ENCODE measurements at regions not wholly inside any gene's neighbourhood (a gene's known extent, or its start where the extent isn't known, plus 50 kb on each side); places are given as distances from the start of the nearest gene placed in this dataset.

DNA sequence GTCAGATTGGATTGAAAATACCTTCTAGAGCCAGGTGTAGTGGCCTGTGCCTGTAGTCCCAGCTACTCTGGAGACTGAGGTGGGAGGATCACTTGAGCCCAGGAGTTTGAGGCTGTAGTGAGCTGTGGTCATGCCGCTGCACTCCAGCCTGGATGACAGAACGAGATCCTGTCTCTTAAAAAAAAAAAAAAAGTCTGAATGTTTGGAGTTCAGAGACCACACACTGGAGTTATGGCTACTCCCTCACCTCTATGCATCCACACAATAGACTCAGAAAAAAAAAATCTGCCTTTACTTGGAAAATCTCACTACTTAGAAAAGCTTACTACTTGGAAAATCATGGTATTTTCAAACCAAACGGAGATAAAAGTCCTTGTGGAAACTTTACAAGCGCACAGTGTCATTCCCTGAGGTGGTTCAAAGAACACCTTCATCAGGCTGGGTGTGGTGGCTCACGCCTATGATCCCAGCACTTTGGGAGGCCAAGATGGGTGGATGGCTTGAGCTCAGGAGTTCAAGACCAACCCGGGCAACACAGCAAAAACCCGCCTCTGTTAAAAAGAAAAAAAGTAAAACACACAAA, 63.9 kb upstream of the PICALM start:
- DNase-seq: no peak
- H3K27me3 Mint-ChIP-seq (ENCODE audit: insufficient read depth): no peaks in the 10 kb centered on the region
- H3K27ac Mint-ChIP-seq: no peak overlapping the region
- H3K4me3 Mint-ChIP-seq: no peak overlapping the region
- TF ChIP-seq, protein P1, sequence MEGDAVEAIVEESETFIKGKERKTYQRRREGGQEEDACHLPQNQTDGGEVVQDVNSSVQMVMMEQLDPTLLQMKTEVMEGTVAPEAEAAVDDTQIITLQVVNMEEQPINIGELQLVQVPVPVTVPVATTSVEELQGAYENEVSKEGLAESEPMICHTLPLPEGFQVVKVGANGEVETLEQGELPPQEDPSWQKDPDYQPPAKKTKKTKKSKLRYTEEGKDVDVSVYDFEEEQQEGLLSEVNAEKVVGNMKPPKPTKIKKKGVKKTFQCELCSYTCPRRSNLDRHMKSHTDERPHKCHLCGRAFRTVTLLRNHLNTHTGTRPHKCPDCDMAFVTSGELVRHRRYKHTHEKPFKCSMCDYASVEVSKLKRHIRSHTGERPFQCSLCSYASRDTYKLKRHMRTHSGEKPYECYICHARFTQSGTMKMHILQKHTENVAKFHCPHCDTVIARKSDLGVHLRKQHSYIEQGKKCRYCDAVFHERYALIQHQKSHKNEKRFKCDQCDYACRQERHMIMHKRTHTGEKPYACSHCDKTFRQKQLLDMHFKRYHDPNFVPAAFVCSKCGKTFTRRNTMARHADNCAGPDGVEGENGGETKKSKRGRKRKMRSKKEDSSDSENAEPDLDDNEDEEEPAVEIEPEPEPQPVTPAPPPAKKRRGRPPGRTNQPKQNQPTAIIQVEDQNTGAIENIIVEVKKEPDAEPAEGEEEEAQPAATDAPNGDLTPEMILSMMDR (IDR thresholded peaks at IDR 0.05): no peak
- H3K9me3 Mint-ChIP-seq: no peaks in the 10 kb centered on the region
- no peaks in the 10 kb centered on the region for H3K36me3 Mint-ChIP-seq (ENCODE audit: low read depth)
- peaks cover 17% of the 10 kb centered on the region for H3K4me1 Mint-ChIP-seq (ENCODE audit: low read depth)

DNA sequence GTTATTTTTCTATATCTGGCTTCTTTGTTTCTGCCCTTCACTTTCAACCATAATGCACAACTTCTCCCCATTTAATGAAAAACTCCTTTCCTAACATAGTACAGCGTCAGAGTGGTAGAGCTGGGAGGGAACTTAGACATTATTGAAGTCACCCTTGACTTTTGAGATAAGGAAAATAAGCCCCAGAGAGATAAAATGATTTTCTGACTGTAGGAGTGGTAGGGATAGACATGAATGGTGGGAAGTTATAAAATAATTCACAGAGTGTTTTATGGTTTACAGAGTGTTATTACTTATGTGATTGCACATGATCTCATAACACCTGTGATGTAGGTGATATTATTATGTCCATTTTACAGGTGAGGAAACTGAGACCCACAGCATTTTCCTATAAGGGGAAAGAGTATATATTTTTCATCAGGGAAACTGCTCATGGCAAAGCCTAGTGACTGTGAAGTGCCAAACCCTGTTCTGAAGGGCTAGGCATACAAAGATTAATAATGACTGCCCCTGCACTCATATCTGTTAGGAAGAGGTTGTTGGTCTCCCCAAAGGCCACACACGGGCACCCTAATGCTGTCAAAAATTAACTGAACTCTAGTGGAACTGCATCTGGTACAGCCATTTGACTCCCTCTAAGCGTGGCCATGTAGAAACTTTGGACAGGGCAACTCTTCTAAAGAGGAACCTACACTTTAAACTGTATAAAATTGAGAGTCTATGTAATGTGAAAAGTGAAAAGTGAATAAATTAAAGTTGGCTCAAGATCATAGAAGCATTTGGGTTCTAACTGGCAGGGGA, 61.1 kb upstream of the PICALM start:
- no peak overlapping the region for H3K4me3 Mint-ChIP-seq
- no peak overlapping the region for H3K27ac Mint-ChIP-seq
- H3K4me1 Mint-ChIP-seq (ENCODE audit: low read depth): peaks cover 11% of the 10 kb centered on the region; the same call in 1 of the 2 replicates
- no peaks in the 10 kb centered on the region for H3K36me3 Mint-ChIP-seq (ENCODE audit: low read depth)
- no peak for DNase-seq
- H3K27me3 Mint-ChIP-seq (ENCODE audit: insufficient read depth): no peaks in the 10 kb centered on the region
- TF ChIP-seq, protein P1 (IDR thresholded peaks at IDR 0.05): no peak
- no peaks in the 10 kb centered on the region for H3K9me3 Mint-ChIP-seq

DNA sequence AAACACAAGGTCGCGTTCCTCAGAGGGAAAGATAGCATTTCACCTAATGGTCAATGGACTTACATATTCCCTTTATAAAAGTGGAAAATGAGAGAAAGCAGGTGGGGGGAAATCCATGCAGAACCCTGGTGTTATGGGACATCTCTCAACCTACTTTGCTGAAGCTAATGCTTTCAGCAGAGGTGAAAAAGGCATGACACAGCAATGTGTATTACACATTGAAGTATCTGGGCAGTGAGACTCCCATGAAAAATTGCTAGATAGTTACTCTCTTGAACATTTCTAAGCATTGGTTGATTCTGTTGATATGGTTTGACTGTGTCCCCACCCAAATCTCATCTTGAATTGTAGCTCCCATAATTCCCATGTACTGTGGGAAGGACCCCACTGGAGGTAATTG, 60.0 kb upstream of the PICALM start:
- H3K27me3 Mint-ChIP-seq (ENCODE audit: insufficient read depth): no peaks in the 10 kb centered on the region
- H3K27ac Mint-ChIP-seq: no peak overlapping the region
- H3K36me3 Mint-ChIP-seq (ENCODE audit: low read depth): no peaks in the 10 kb centered on the region
- H3K9me3 Mint-ChIP-seq: no peaks in the 10 kb centered on the region
- H3K4me1 Mint-ChIP-seq (ENCODE audit: low read depth): peaks cover 11% of the 10 kb centered on the region; the same call in 1 of the 2 replicates
- no peak for DNase-seq
- no peak overlapping the region for H3K4me3 Mint-ChIP-seq
- TF ChIP-seq, protein P1 (IDR thresholded peaks at IDR 0.05): no peak

DNA sequence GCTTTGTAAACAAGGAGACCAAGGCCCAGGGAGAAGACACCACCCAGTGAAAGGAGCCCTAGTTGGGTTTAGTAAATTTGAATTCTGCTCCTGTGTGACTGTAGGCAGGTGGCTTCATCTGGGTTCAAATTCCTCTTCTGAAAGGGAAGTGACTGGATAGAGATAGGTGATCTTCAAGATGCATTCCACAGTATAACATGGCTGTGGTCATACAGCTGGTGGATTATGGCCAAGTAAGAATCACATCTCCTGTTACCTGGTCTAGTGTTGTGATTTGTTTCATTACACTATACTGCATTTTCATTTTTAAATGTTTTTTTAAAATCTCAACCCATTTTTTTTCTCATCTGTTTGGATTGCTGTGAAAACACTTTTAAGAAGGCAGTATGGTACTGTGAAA, 58.0 kb upstream of the PICALM start:
- TF ChIP-seq, protein P1 (IDR thresholded peaks at IDR 0.05): no peak
- no peaks in the 10 kb centered on the region for H3K9me3 Mint-ChIP-seq
- peaks cover 11% of the 10 kb centered on the region; the same call in 1 of the 2 replicates for H3K4me1 Mint-ChIP-seq (ENCODE audit: low read depth)
- H3K4me3 Mint-ChIP-seq: no peak overlapping the region
- no peak for DNase-seq
- H3K27ac Mint-ChIP-seq: no peak overlapping the region
- H3K27me3 Mint-ChIP-seq (ENCODE audit: insufficient read depth): peaks cover 1% of the 10 kb centered on the region; the same call in 1 of the 2 replicates
- no peaks in the 10 kb centered on the region for H3K36me3 Mint-ChIP-seq (ENCODE audit: low read depth)

DNA sequence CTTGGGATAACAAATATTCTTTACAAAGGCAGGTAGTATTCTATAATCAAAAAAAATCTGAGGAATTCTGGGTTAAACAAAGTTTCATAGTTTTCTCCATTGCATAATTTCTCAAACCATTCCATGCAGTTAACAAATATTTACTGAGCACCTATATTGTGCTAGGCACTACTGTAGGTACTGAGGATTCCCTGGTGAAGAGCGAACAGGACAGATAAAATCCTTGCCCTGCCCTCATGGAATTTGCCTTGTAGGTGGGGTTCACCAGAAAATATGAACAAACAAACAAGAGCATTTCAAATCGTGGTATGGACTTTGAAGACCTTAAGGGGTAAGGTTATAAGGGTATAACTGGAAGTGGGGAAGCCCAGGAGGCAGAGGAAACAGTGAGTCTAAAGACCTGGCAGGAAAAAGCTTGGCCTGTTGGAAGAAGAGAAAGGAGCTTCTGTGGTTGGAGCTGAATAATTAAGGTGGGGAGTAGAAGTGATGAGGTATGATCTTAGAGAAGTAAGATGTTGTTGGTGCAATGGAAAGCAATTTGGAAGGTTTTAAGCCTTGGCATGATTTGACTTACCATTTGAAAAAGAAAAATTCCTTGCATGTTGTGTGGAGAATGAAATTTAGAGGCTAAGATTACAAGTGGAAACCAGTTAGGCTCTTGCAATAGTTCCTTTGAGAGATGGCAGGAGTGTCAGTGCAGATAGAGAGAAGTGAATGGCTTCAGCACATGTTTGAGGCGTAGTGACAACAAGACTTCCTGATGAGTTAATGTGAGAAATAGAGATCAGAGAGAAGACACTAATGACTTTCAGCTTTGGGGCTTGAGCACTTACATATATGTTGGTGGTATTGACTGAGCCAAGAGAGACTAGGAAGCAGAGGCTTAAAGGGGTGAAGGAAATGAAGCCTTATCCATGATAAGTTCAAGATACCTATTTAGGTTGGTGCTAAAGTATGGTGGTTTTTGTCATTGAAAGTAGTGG, 55.7 kb upstream of the PICALM start:
- H3K27me3 Mint-ChIP-seq (ENCODE audit: insufficient read depth): peaks cover 1% of the 10 kb centered on the region; the same call in 1 of the 2 replicates
- no peak for DNase-seq
- no peak overlapping the region for H3K27ac Mint-ChIP-seq
- TF ChIP-seq, protein P1 (IDR thresholded peaks at IDR 0.05): no peak
- no peaks in the 10 kb centered on the region for H3K9me3 Mint-ChIP-seq
- no peaks in the 10 kb centered on the region for H3K36me3 Mint-ChIP-seq (ENCODE audit: low read depth)
- H3K4me1 Mint-ChIP-seq (ENCODE audit: low read depth): peaks cover 11% of the 10 kb centered on the region; the same call in 1 of the 2 replicates
- no peak overlapping the region for H3K4me3 Mint-ChIP-seq
